NCI-H2196 (cell line): ENCODE measurements at regions not wholly inside any gene's neighbourhood (a gene's known extent, or its start where the extent isn't known, plus 50 kb on each side); places are given as distances from the start of the nearest gene placed in this dataset.
A peak's percentile ranks its signal among the peaks of the same experiment; 100 is the strongest.

Experiments
- DNase-seq: peaks from one replicate; lab custom pipeline; 2025; ENCODE audit not compliant: unreplicated experiment; lab: John Stamatoyannopoulos, UW

- no peak for DNase-seq
These were observed 455.6 kb downstream of the BUD13 start for GRCh38 chr11:116317212-116317611.

DNA sequence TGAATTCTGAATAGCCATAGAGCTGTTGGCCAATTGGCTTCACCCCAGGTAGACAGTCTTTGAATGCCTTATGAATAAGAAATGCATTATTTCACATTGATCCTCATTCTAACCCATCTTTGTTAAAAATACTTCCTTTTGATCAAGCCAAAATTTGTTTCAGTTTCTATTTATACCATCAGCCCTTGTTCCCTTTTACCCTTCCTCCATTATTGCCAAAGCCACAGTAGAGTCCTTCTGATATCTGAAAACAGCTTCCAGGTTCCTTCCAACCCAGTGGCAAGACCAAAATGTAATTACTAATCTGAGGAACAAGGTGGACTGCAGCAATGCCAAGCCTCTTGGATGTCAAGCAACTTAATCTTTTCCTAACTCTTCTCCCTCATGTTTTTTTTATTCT is 458.8 kb downstream of the BUD13 start:
- DNase-seq = no peak

- peak; percentile 91 for DNase-seq
These were observed 460.0 kb downstream of the BUD13 start for GRCh38 chr11:116312570-116313391.

DNA sequence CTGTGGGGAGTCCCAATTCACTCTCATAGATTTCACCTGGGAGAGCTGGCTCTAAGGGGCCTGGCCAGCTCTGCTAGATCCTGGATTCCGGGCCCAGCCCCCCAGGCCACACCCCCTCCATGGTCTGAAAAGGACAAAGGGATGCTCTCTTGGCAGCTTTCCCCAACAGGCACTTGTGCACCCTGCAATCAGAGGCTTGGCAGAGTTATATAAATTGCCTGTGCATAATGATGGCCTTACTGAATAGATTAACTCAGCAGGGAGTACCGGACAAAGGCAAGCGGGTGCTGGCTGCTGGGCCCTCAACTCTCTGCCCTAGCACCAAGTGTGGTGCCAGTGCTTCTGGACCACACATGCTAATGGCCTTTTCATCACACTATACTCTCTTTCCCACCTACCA is 461.6 kb downstream of the BUD13 start:
- DNase-seq = peak; percentile 69

DNA sequence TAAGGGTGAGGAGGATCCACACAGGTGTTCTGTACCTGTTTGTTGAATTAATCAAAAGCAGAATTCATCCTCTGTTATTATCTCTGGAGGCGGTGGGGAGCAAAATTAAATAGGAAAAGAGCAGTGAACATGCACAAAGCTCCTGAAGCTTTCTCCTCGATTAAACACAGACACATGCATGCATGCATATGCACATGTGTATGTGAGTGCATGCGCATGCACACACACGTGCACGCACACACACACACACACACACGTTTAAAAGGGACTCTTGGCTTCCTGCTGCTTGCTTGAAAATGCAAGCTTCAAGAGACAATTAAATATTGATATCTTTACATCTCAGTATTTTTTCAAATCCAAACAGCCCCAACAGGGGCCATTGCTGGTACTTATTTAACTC is 462.1 kb downstream of the BUD13 start:
- no peak for DNase-seq

- no peak for DNase-seq
These were observed 462.6 kb downstream of the BUD13 start for GRCh38 chr11:116310226-116310625.

- no peak for DNase-seq
These were observed 463.3 kb downstream of the BUD13 start for GRCh38 chr11:116309446-116309845.

DNA sequence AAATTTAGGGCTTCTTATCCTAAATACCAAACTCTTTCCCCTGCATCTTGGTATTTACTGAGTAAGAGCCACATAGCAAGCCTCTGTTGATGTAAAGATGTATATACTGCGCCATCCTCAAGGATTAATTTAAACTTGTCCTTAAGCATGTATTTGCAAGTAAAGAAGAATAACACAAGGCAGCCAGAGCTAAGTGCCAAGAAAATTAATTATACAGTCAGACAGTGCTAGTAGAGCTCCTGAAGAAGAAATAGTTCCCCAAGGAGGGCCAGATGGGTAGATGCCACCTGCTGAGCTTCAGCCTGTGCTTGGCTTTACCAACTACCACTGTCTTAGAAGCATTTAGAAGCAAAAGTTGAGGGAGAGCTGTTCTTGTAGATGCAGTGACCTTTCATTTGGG is 470.0 kb downstream of the BUD13 start:
- no peak for DNase-seq

- DNase-seq = no peak
These were observed 471.6 kb downstream of the BUD13 start for GRCh38 chr11:116301141-116301540.

DNA sequence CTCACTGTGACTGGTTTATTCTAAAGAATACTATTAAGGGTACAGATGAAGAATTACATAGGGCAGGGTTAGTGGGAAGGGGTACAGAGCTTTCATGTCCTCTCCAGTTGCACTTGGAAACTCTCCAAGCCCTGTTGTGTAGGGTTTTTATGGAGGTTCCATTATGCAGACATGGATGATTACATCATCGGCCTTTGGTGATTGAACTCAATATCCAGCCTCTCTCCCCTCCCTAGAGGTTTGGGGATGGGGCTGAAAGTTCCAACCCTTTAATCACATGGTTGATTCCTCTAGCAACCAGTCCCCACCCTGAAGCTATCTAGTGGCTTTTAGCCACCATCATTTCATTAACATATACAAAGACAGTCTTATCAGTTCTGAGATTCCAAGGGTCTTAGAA is 472.6 kb downstream of the BUD13 start:
- DNase-seq = no peak

DNA sequence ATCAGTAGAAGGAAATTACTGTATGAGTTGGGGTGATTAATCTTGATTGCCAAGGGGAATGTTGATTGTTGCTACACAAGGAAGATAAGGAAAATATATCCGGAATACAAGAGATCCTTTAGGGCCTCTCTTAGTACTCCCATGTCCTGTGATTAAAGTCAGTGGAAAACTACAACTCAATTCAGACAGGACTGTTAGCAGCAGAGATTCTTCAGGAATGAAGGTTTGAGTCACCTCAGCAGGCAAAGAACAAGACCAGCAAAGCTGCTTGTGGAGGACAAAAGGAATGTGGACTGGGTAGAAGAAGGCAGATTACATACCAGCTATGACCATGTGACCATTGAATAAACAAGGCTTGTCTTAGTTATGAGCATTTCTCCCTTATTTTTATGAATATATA is 478.2 kb downstream of the BUD13 start:
- DNase-seq = no peak

DNA sequence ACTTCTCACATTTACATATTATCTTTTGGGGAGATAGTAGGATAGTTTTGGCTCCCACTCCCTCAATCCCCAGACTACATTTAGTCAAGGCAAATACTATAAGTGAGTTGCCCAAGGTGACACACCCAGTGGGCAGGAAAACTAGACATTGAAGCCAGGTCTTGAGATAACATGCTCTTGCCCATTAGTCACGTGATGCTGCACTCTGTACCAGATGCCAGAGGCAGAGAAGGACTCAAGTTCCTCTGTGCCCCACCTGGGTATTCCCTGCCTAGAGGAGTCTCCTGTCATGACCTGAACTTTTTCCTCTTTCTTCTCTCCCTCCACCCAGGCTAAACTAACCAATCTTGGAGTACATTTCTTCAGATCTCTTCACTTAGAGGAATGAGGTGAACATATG is 484.9 kb downstream of the BUD13 start:
- DNase-seq = no peak

DNA sequence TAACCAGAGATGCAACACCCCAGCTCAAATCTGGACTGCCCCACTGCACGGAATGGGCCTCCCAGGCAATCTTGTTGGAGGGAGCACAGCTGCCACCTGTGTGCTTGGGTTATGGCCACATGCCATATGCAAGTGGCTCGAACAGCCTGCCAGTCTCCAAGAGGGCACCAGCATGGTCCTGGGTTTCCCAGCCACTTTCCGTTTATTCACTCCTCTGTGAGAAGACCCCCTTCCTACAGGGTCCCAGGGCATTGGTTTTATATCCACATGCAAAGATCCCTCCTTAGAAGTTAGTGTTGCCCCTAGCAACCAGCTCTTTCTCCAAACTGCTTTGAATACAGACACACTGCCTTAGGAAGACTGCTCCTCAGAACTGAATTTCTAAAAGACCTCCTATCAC is 487.8 kb downstream of the BUD13 start:
- DNase-seq = peak; percentile 9

- DNase-seq = no peak
These were observed 489.5 kb downstream of the BUD13 start for GRCh38 chr11:116283300-116283699.

GRCh38 chr11:116282481-116282880 is 490.3 kb downstream of the BUD13 start:
- no peak for DNase-seq

DNA sequence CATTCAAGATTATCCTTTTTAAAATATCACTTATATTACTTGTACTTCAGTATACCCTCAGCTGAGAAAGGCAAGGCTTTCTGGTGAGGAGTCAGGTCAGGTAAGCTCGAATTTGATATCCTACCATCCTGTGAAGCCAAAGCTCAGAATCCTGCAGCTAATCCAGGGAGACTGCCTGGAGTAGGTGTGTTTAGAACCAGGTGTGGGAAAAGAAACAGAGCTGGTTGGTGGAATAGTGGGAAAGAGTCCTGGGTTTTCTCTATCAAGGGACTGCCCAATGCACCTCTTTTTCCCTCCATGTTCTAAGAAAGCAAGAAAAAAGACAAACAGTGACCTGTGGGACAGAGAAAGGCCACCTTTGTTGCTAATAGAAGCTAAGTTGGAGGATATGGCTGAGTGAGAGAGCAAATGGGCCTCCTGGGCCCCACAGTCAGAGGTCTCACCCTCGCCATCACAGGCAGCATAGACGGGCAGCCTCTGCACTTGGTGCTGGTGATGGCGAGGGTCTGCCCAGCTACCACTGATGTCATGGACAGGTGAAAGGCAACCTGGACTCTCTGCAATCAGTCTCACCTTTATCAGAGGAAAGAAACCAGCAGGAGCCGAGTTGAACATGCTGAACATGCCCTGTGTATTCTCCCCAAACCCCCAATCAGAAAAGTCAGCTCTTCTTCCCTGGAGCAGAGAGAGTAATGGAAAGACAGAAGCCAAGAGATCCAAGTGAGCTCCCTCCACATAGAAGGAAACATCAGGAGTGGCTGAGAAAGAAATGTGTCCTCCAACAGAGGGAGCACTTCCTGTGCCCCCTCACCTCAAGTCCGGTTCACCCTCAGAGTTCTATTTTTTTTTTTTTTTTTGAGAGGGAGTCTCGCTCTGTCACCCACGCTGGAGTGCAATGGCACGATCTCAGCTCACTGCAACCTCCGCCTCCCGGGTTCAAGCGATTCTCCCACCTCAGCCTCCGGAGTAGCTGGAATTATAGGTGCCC is 491.3 kb downstream of the BUD13 start:
- DNase-seq = no peak

GRCh38 chr11:116279511-116279910 is 493.3 kb downstream of the BUD13 start:
- DNase-seq = no peak

GRCh38 chr11:116278076-116278475 is 494.7 kb downstream of the BUD13 start:
- no peak for DNase-seq

- DNase-seq = peak; percentile 76
These were observed 496.4 kb downstream of the BUD13 start for GRCh38 chr11:116276051-116277044.

GRCh38 chr11:116275635-116276034 is 497.2 kb downstream of the BUD13 start:
- no peak for DNase-seq

DNA sequence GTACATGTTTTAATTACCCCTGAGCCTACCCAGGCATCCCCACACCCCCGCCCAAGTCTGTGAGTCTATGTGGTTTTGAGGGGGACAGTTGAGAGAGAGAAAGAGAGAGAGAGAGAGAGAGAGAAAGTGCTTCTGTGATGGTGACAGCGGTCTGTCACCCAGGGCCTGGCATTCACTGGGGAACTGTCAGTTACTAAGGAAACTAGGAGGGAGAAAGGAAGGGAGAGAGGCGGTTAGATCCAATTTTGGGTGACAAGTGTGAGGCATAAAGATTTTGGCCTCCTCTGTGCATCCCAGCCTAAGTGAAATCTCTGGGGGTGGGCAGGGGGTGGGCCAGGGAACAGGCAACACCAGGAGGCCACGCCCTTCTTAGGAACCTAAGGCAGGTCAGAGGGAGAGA is 498.3 kb downstream of the BUD13 start:
- no peak for DNase-seq
